ENCODE measurements at regions not wholly inside any gene's neighbourhood (a gene's known extent, or its start where the extent isn't known, plus 50 kb on each side); places are given as distances from the start of the nearest gene placed in this dataset.
A peak's percentile ranks its signal among the peaks of the same experiment; 100 is the strongest.
"Not testable (repeated sequence)": the region's sequence is repeated elsewhere in the genome, so short reads cannot be mapped to it uniquely, and the experiment has no call there.

- no peaks in the 10 kb centered on the region for H3K4me1 Mint-ChIP-seq (ENCODE audit: low read depth, unreplicated experiment)
- H3K4me3 Mint-ChIP-seq (ENCODE audit: low read depth, unreplicated experiment) = no peak overlapping the region
- no peak for DNase-seq
- H3K27me3 Mint-ChIP-seq (ENCODE audit: unreplicated experiment) = no peaks in the 10 kb centered on the region
- no TSS peak for BruUV-seq (replicated peaks)
- intact Hi-C loops (cut with micrococcal nuclease; ENCODE audit: unreplicated experiment) = no loop called here
- no peak overlapping the region for H3K27ac Mint-ChIP-seq (ENCODE audit: unreplicated experiment)
- no peaks in the 10 kb centered on the region for H3K36me3 Mint-ChIP-seq (ENCODE audit: insufficient read depth, unreplicated experiment)
- CTCF ChIA-PET = no interaction called here
- no peaks in the 10 kb centered on the region for H3K9me3 Mint-ChIP-seq (ENCODE audit: low read depth, unreplicated experiment)
- TF ChIP-seq, protein P1, sequence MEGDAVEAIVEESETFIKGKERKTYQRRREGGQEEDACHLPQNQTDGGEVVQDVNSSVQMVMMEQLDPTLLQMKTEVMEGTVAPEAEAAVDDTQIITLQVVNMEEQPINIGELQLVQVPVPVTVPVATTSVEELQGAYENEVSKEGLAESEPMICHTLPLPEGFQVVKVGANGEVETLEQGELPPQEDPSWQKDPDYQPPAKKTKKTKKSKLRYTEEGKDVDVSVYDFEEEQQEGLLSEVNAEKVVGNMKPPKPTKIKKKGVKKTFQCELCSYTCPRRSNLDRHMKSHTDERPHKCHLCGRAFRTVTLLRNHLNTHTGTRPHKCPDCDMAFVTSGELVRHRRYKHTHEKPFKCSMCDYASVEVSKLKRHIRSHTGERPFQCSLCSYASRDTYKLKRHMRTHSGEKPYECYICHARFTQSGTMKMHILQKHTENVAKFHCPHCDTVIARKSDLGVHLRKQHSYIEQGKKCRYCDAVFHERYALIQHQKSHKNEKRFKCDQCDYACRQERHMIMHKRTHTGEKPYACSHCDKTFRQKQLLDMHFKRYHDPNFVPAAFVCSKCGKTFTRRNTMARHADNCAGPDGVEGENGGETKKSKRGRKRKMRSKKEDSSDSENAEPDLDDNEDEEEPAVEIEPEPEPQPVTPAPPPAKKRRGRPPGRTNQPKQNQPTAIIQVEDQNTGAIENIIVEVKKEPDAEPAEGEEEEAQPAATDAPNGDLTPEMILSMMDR (IDR thresholded peaks at IDR 0.05; ENCODE audit: unreplicated experiment) = no peak
These were observed 300.2 kb downstream of the PCDH7 start for GRCh38 chr4:31020363-31020762.

GRCh38 chr4:31021008-31021407 lies 300.8 kb downstream of the PCDH7 start:
- intact Hi-C loops (cut with micrococcal nuclease; ENCODE audit: unreplicated experiment) = no loop called here
- TF ChIP-seq, protein P1 (IDR thresholded peaks at IDR 0.05; ENCODE audit: unreplicated experiment) = no peak
- H3K36me3 Mint-ChIP-seq (ENCODE audit: insufficient read depth, unreplicated experiment) = no peaks in the 10 kb centered on the region
- no TSS peak for BruUV-seq (replicated peaks)
- CTCF ChIA-PET = no interaction called here
- no peaks in the 10 kb centered on the region for H3K27me3 Mint-ChIP-seq (ENCODE audit: unreplicated experiment)
- H3K4me3 Mint-ChIP-seq (ENCODE audit: low read depth, unreplicated experiment) = no peak overlapping the region
- H3K9me3 Mint-ChIP-seq (ENCODE audit: low read depth, unreplicated experiment) = no peaks in the 10 kb centered on the region
- no peak overlapping the region for H3K27ac Mint-ChIP-seq (ENCODE audit: unreplicated experiment)
- no peaks in the 10 kb centered on the region for H3K4me1 Mint-ChIP-seq (ENCODE audit: low read depth, unreplicated experiment)
- DNase-seq = no peak

GRCh38 chr4:31022702-31023101 lies 302.5 kb downstream of the PCDH7 start:
- CTCF ChIA-PET = no interaction called here
- Mint-ChIP-seq H3K4me3 (ENCODE audit: low read depth, unreplicated experiment) (no peak overlapping the region), H3K9me3 (ENCODE audit: low read depth, unreplicated experiment) (no peaks in the 10 kb centered on the region), H3K27me3 (ENCODE audit: unreplicated experiment) (no peaks in the 10 kb centered on the region), H3K27ac (ENCODE audit: unreplicated experiment) (no peak overlapping the region), H3K4me1 (ENCODE audit: low read depth, unreplicated experiment) (no peaks in the 10 kb centered on the region), H3K36me3 (ENCODE audit: insufficient read depth, unreplicated experiment) (no peaks in the 10 kb centered on the region)
- BruUV-seq (replicated peaks) = no TSS peak
- TF ChIP-seq, protein P1 (IDR thresholded peaks at IDR 0.05; ENCODE audit: unreplicated experiment) = no peak
- intact Hi-C loops (cut with micrococcal nuclease; ENCODE audit: unreplicated experiment) = no loop called here
- no peak for DNase-seq

GRCh38 chr4:31023109-31023508 lies 302.9 kb downstream of the PCDH7 start:
- no peaks in the 10 kb centered on the region for H3K27me3 Mint-ChIP-seq (ENCODE audit: unreplicated experiment)
- no TSS peak for BruUV-seq (replicated peaks)
- no peak overlapping the region for H3K4me3 Mint-ChIP-seq (ENCODE audit: low read depth, unreplicated experiment)
- H3K9me3 Mint-ChIP-seq (ENCODE audit: low read depth, unreplicated experiment) = no peaks in the 10 kb centered on the region
- no peak overlapping the region for H3K27ac Mint-ChIP-seq (ENCODE audit: unreplicated experiment)
- TF ChIP-seq, protein P1 (IDR thresholded peaks at IDR 0.05; ENCODE audit: unreplicated experiment) = no peak
- H3K4me1 Mint-ChIP-seq (ENCODE audit: low read depth, unreplicated experiment) = no peaks in the 10 kb centered on the region
- H3K36me3 Mint-ChIP-seq (ENCODE audit: insufficient read depth, unreplicated experiment) = no peaks in the 10 kb centered on the region
- intact Hi-C loops (cut with micrococcal nuclease; ENCODE audit: unreplicated experiment) = no loop called here
- no peak for DNase-seq
- CTCF ChIA-PET = no interaction called here

DNA sequence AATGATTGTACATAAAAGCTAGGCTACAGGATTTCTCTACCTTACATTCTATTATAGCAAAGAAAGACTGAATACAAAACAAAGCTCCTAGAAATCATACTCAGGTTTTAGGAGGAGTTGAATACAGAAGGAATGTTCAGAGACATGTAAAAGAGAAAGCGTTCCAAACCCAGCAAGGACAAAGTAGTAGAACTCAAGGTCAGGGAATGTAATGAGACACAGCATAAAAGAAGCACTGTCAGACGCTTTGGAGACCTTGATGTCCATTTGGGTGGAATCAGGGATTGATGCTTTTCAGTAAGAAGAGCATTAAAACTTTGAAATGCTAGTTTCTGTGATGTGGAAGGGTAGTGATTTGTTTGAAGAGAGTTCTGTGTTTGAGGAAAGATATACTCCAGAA lies 303.6 kb downstream of the PCDH7 start:
- H3K27me3 Mint-ChIP-seq (ENCODE audit: unreplicated experiment) = no peaks in the 10 kb centered on the region
- H3K4me1 Mint-ChIP-seq (ENCODE audit: low read depth, unreplicated experiment) = no peaks in the 10 kb centered on the region
- peak overlapping the region; percentile 63 for H3K27ac Mint-ChIP-seq (ENCODE audit: unreplicated experiment)
- intact Hi-C loops (cut with micrococcal nuclease; ENCODE audit: unreplicated experiment) = no loop called here
- CTCF ChIA-PET = no interaction called here
- BruUV-seq (replicated peaks) = no TSS peak
- DNase-seq = no peak
- no peaks in the 10 kb centered on the region for H3K36me3 Mint-ChIP-seq (ENCODE audit: insufficient read depth, unreplicated experiment)
- TF ChIP-seq, protein P1 (IDR thresholded peaks at IDR 0.05; ENCODE audit: unreplicated experiment) = no peak
- no peak overlapping the region for H3K4me3 Mint-ChIP-seq (ENCODE audit: low read depth, unreplicated experiment)
- no peaks in the 10 kb centered on the region for H3K9me3 Mint-ChIP-seq (ENCODE audit: low read depth, unreplicated experiment)

- H3K27ac Mint-ChIP-seq (ENCODE audit: unreplicated experiment); H3K4me3 Mint-ChIP-seq (ENCODE audit: low read depth, unreplicated experiment); H3K4me1 Mint-ChIP-seq (ENCODE audit: low read depth, unreplicated experiment); DNase-seq; H3K9me3 Mint-ChIP-seq (ENCODE audit: low read depth, unreplicated experiment); CTCF ChIA-PET; BruUV-seq (replicated peaks); intact Hi-C loops (cut with micrococcal nuclease; ENCODE audit: unreplicated experiment); H3K36me3 Mint-ChIP-seq (ENCODE audit: insufficient read depth, unreplicated experiment); H3K27me3 Mint-ChIP-seq (ENCODE audit: unreplicated experiment): not testable (repeated sequence)
These were observed 304.6 kb downstream of the PCDH7 start for GRCh38 chr4:31024781-31025180.

Measured in Calu3 (cell line).